ENCODE measurements at regions not wholly inside any gene's neighbourhood (a gene's known extent, or its start where the extent isn't known, plus 50 kb on each side); places are given as distances from the start of the nearest gene placed in this dataset.

- DNase-seq (ENCODE audit: low read depth) (no peak), FAIRE-seq (no peak)
- no peaks in the 10 kb centered on the region for H3K36me3 ChIP-seq (ENCODE audit: control insufficient read depth, insufficient read depth, low read length)
- TF ChIP-seq CTCF (IDR thresholded peaks at IDR 0.05; ENCODE audit: insufficient read depth, low read length, severe bottlenecking) = no peak
- no peak overlapping the region for H3K4me3 ChIP-seq (ENCODE audit: low read depth, low read length)
- H3K27me3 ChIP-seq (ENCODE audit: control insufficient read depth, insufficient read depth, low read length) = no peaks in the 10 kb centered on the region
Measured at GRCh38 chr1:69479734-69480133, 88.0 kb upstream of the LRRC7 start.

- DNase-seq (ENCODE audit: low read depth) = no peak
- Histone ChIP-seq H3K36me3 (ENCODE audit: control insufficient read depth, insufficient read depth, low read length) (no peaks in the 10 kb centered on the region), H3K4me3 (ENCODE audit: low read depth, low read length) (no peak overlapping the region), H3K27me3 (ENCODE audit: control insufficient read depth, insufficient read depth, low read length) (no peaks in the 10 kb centered on the region)
- no peak for FAIRE-seq
- no peak for TF ChIP-seq CTCF (IDR thresholded peaks at IDR 0.05; ENCODE audit: insufficient read depth, low read length, severe bottlenecking)
Measured at GRCh38 chr1:69483246-69483645, 84.5 kb upstream of the LRRC7 start.

- DNase-seq (ENCODE audit: low read depth) = no peak
- Histone ChIP-seq H3K36me3 (ENCODE audit: control insufficient read depth, insufficient read depth, low read length) (no peaks in the 10 kb centered on the region), H3K27me3 (ENCODE audit: control insufficient read depth, insufficient read depth, low read length) (no peaks in the 10 kb centered on the region), H3K4me3 (ENCODE audit: low read depth, low read length) (no peak overlapping the region)
- no peak for FAIRE-seq
- TF ChIP-seq CTCF (IDR thresholded peaks at IDR 0.05; ENCODE audit: insufficient read depth, low read length, severe bottlenecking) = no peak
Measured at GRCh38 chr1:69485616-69486015, 82.1 kb upstream of the LRRC7 start.

- H3K4me3 ChIP-seq (ENCODE audit: low read depth, low read length) = no peak overlapping the region
- H3K27me3 ChIP-seq (ENCODE audit: control insufficient read depth, insufficient read depth, low read length) = no peaks in the 10 kb centered on the region
- TF ChIP-seq CTCF (IDR thresholded peaks at IDR 0.05; ENCODE audit: insufficient read depth, low read length, severe bottlenecking) = no peak
- FAIRE-seq (no peak), DNase-seq (ENCODE audit: low read depth) (no peak)
- H3K36me3 ChIP-seq (ENCODE audit: control insufficient read depth, insufficient read depth, low read length) = no peaks in the 10 kb centered on the region
Measured at GRCh38 chr1:69491416-69491815, 76.3 kb upstream of the LRRC7 start.

GRCh38 chr1:69492286-69492685 lies 75.4 kb upstream of the LRRC7 start:
- Histone ChIP-seq H3K36me3 (ENCODE audit: control insufficient read depth, insufficient read depth, low read length) (no peaks in the 10 kb centered on the region), H3K27me3 (ENCODE audit: control insufficient read depth, insufficient read depth, low read length) (no peaks in the 10 kb centered on the region), H3K4me3 (ENCODE audit: low read depth, low read length) (no peak overlapping the region)
- no peak for FAIRE-seq
- no peak for TF ChIP-seq CTCF (IDR thresholded peaks at IDR 0.05; ENCODE audit: insufficient read depth, low read length, severe bottlenecking)
- no peak for DNase-seq (ENCODE audit: low read depth)

GRCh38 chr1:69494221-69494620 lies 73.5 kb upstream of the LRRC7 start:
- FAIRE-seq = no peak
- peak; percentile 97 for DNase-seq (ENCODE audit: low read depth)
- Histone ChIP-seq H3K36me3 (ENCODE audit: control insufficient read depth, insufficient read depth, low read length) (no peaks in the 10 kb centered on the region), H3K27me3 (ENCODE audit: control insufficient read depth, insufficient read depth, low read length) (no peaks in the 10 kb centered on the region), H3K4me3 (ENCODE audit: low read depth, low read length) (no peak overlapping the region)
- no peak for TF ChIP-seq CTCF (IDR thresholded peaks at IDR 0.05; ENCODE audit: insufficient read depth, low read length, severe bottlenecking)
